Thyroid gland (tissue), 4 donors: ENCODE measurements at regions not wholly inside any gene's neighbourhood (a gene's known extent, or its start where the extent isn't known, plus 50 kb on each side); places are given as distances from the start of the nearest gene placed in this dataset.

Experiments used
- DNase-seq, 2 donors: peaks; one replicate each; pipeline ENCODE4 v3.0.0-alpha.2; 2019
- H3K27ac ChIP-seq, 3 donors: fragments of 200-600 bp; sonication (generic); 1 replicate in 2 of 3; 2 replicates in 1 of 3; pipeline ENCODE4 v1.5.1; 2016 to 2019; ENCODE audit warnings: mild to moderate bottlenecking in 1 of 3, moderate library complexity in 1 of 3
- H3K27me3 ChIP-seq: fragments of 200-600 bp; sonication (generic); one replicate; pipeline ENCODE4 v1.5.1; 2019
- H3K36me3 ChIP-seq, 2 donors: fragments of 200-600 bp; sonication (generic); one replicate each; pipeline ENCODE4 v1.5.1; 2016 to 2019
- H3K4me1 ChIP-seq, 2 donors: fragments of 200-600 bp; sonication (generic); one replicate each; pipeline ENCODE4 v1.5.1; 2017 to 2019
- H3K4me3 ChIP-seq, 3 donors: fragments of 200-600 bp; sonication (generic); replicated peaks in 1 of 3; 1 replicate in 2 of 3; 2 replicates in 1 of 3; pipeline ENCODE4 v1.5.1; 2016; ENCODE audit warnings: mild to moderate bottlenecking in 1 of 3
- H3K9me3 ChIP-seq: fragments of 200-600 bp; sonication (generic); one replicate; pipeline ENCODE4 v1.5.1; 2017
- CTCF ChIP-seq, 6 experiments: fragments of 200-600 bp in 3 of 6; fragments of 450-650 bp in 3 of 6; sonication (generic) in 3 of 6; IDR thresholded peaks; one replicate each; pipeline ENCODE4 v1.5.1; 2016 to 2019; ENCODE audit warnings: antibody characterized with exemption in 6 of 6, mild to moderate bottlenecking in 2 of 6, inconsistent platforms in 1 of 6, moderate library complexity in 1 of 6
- POLR2A ChIP-seq, 2 donors: fragments of 450-650 bp; IDR thresholded peaks; one replicate each; pipeline ENCODE4 v1.6.1; 2017; ENCODE audit warnings: antibody characterized with exemption in 2 of 2, mild to moderate bottlenecking in 2 of 2, moderate library complexity in 1 of 2
- WGBS, 2 donors: methylation state at CpG; one replicate each; pipeline ENCODE4 v1.1.5; 2017; 5-methylcytosine and 5-hydroxymethylcytosine counted together
- intact Hi-C: fragments of 100-400 bp; cut with DNase I; formaldehyde crosslinking; loops from one replicate; pipeline ENCODE4 v1.15.1; 2023

GRCh38 chr11:101215069-101215468 lies 85.5 kb upstream of the PGR start:
- intact Hi-C loops, result no loop called here
- WGBS, 2 donors, result 76 to 90% methylated on average over 1 of the region's 1 CpG
- Histone ChIP-seq H3K9me3 (no peaks in the 10 kb centered on the region), H3K36me3 (no peaks in the 10 kb centered on the region), H3K4me3 (no peak overlapping the region), H3K4me1 (no peaks in the 10 kb centered on the region), H3K27me3 (no peaks in the 10 kb centered on the region), H3K27ac (no peak overlapping the region)
- TF ChIP-seq POLR2A (IDR thresholded peaks at IDR 0.05), result no peak
- TF ChIP-seq CTCF (IDR thresholded peaks at IDR 0.05), result no peak
- DNase-seq, result no peak

DNA sequence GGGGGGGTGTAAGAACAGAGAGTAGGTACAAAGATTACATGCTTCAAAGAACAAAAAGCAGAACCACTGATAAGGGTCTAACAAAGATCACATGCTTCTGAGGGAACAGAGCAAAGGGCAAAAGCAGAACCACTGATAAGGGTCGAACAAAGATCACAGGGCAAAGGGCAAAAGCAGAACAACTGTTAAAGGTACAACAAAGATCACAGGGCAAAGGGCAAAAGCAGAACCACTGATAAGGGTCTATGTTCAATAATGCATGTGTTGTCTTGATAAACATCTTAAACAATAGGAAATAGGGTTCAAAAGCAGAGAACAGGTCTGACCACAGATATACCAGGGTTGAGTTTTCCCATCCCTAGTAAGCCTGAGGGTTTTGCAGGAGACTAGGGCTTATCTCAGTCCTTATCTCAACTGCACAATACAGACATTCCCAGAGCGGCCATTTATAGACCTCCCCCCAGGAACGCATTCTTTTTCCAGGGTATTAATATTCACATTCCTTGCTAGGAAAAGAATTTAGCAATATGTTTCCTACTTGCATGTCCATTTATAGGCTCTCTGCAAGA lies 81.9 kb upstream of the PGR start:
- 88 to 91% methylated on average over 3 of the region's 3 CpGs for WGBS, 2 donors

GRCh38 chr11:101202614-101203013 lies 73.0 kb upstream of the PGR start:
- TF ChIP-seq POLR2A (IDR thresholded peaks at IDR 0.05) (no peak), CTCF (IDR thresholded peaks at IDR 0.05) (no peak)
- no peak for DNase-seq
- Histone ChIP-seq H3K27ac (no peak overlapping the region), H3K9me3 (no peaks in the 10 kb centered on the region), H3K36me3 (no peaks in the 10 kb centered on the region), H3K4me3 (no peak overlapping the region), H3K4me1 (no peaks in the 10 kb centered on the region), H3K27me3 (no peaks in the 10 kb centered on the region)
- intact Hi-C loops, result no loop called here

More for the DNA sequence above, 81.9 kb upstream of the PGR start:
- Histone ChIP-seq H3K4me3 (no peak overlapping the region), H3K4me1 (no peaks in the 10 kb centered on the region), H3K9me3 (no peaks in the 10 kb centered on the region), H3K27ac (no peak overlapping the region), H3K36me3 (no peaks in the 10 kb centered on the region), H3K27me3 (no peaks in the 10 kb centered on the region)
- intact Hi-C loops, result no loop called here
- no peak for TF ChIP-seq CTCF (IDR thresholded peaks at IDR 0.05)
- no peak for DNase-seq

- Histone ChIP-seq H3K27ac (no peak overlapping the region), H3K4me1 (no peaks in the 10 kb centered on the region), H3K4me3 (no peak overlapping the region), H3K9me3 (no peaks in the 10 kb centered on the region), H3K36me3 (no peaks in the 10 kb centered on the region), H3K27me3 (no peaks in the 10 kb centered on the region)
- no peak for TF ChIP-seq CTCF (IDR thresholded peaks at IDR 0.05)
- no peak for TF ChIP-seq POLR2A (IDR thresholded peaks at IDR 0.05)
- intact Hi-C loops, result no loop called here
- no peak for DNase-seq
- 79 to 88% methylated on average over 2 of the region's 2 CpGs for WGBS, 2 donors
These were observed 69.8 kb upstream of the PGR start for GRCh38 chr11:101199416-101199815.

GRCh38 chr11:101195294-101195693 lies 65.7 kb upstream of the PGR start:
- no peak for DNase-seq
- Histone ChIP-seq H3K4me3 (no peak overlapping the region), H3K27me3 (no peaks in the 10 kb centered on the region), H3K9me3 (no peaks in the 10 kb centered on the region), H3K4me1 (no peaks in the 10 kb centered on the region), H3K27ac (no peak overlapping the region), H3K36me3 (no peaks in the 10 kb centered on the region)
- 67 to 79% methylated on average over 2 of the region's 2 CpGs for WGBS, 2 donors
- intact Hi-C loops, result no loop called here
- TF ChIP-seq POLR2A (IDR thresholded peaks at IDR 0.05) (no peak), CTCF (IDR thresholded peaks at IDR 0.05) (no peak)
